AG04450 (cell line): ENCODE measurements at regions not wholly inside any gene's neighbourhood (a gene's known extent, or its start where the extent isn't known, plus 50 kb on each side); places are given as distances from the start of the nearest gene placed in this dataset.

ENCODE experiments used
- CTCF ChIA-PET: fragments of 300-600, 350-600 bp; formaldehyde crosslinking; extraction: SDS; loops from one replicate; lab custom pipeline; 2022; ENCODE audit warnings: antibody characterized with exemption, inconsistent platforms; lab: Charles Lee
- POLR2A ChIA-PET: fragments of 350-600 bp; formaldehyde crosslinking; extraction: SDS; loops from one replicate; lab custom pipeline; 2021; ENCODE audit warnings: antibody characterized with exemption, inconsistent platforms; lab: Yijun Ruan, JAX
- DNase-seq: peaks from one replicate; pipeline ENCODE4 v3.0.0-alpha.2; 2011; ENCODE audit warnings: low read depth, low spot score
- H3K27ac ChIP-seq: one replicate; pipeline ENCODE4 v1.5.1; 2012; ENCODE audit warnings: low read depth, low read length, control low read depth
- H3K27me3 ChIP-seq: one replicate; pipeline ENCODE4 v1.6.0; 2012; ENCODE audit warnings: low read length; ENCODE audit not compliant: control insufficient read depth, insufficient read depth
- H3K4me3 ChIP-seq: 2 replicates; pipeline ENCODE4 v1.5.1; 2011; ENCODE audit warnings: mild to moderate bottlenecking, low read depth, low read length, control low read depth
- H3K9me3 ChIP-seq: 2 replicates; pipeline ENCODE4 v1.5.1; 2012; ENCODE audit warnings: low read length; ENCODE audit not compliant: control insufficient read depth, insufficient read depth
- TF ChIP-seq, protein P1 (sequence below): IDR thresholded peaks from 2 replicates; pipeline ENCODE4 v1.5.1; 2011; ENCODE audit warnings: low read depth, low read length, control low read depth, inconsistent platforms

DNA sequence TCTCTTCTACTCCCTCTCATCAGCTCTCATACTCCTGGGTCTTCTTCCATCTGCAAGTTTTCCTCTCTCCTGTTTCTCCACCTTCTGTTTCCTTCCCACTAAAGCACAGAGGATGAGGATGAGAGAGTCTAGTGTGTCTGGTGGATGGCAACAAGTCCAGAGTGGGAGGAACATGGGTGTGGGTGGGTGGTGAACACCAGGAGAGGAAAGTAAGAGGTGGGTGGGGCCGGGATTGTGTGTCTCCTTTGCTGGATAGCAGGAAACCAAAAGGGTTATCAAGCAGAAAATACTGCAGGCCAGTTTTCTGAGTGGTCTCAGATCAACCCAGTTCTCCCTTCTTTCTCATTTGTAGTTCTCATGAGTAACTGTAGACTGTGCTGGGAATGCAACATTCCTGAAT is 52.9 kb upstream of the EPHB1 start:
- Histone ChIP-seq H3K9me3 (no peaks in the 10 kb centered on the region), H3K4me3 (no peak overlapping the region), H3K27me3 (no peaks in the 10 kb centered on the region), H3K27ac (no peak overlapping the region)
- ChIA-PET CTCF (no interaction called here), POLR2A (no interaction called here)
- TF ChIP-seq, protein P1, sequence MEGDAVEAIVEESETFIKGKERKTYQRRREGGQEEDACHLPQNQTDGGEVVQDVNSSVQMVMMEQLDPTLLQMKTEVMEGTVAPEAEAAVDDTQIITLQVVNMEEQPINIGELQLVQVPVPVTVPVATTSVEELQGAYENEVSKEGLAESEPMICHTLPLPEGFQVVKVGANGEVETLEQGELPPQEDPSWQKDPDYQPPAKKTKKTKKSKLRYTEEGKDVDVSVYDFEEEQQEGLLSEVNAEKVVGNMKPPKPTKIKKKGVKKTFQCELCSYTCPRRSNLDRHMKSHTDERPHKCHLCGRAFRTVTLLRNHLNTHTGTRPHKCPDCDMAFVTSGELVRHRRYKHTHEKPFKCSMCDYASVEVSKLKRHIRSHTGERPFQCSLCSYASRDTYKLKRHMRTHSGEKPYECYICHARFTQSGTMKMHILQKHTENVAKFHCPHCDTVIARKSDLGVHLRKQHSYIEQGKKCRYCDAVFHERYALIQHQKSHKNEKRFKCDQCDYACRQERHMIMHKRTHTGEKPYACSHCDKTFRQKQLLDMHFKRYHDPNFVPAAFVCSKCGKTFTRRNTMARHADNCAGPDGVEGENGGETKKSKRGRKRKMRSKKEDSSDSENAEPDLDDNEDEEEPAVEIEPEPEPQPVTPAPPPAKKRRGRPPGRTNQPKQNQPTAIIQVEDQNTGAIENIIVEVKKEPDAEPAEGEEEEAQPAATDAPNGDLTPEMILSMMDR = no peak
- DNase-seq = no peak

DNA sequence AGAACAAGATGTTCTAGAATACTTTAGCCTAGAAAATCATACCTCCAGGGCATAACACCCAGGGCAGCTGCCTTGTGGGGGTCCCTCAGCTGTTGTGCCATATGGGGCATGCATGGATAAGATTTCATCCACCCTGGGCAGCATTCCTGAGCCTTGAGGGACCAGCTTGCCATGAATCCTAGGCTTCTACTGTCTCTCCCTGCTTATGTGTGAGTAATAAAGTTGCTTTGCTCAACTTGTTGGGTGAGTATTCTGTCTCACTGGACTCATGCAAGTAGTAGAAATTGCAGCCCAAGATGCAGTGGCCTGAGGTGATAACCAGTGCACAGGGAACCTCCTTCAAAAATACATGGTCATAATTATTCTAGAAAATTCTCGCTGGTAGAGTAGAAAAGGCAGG is 52.1 kb upstream of the EPHB1 start:
- TF ChIP-seq, protein P1 = no peak
- no peak overlapping the region for H3K27ac ChIP-seq
- no peak overlapping the region for H3K4me3 ChIP-seq
- CTCF ChIA-PET = interaction anchor here (1.4 kb wide), 1 partner anchor 12 kb away, joined by 7 read pairs; no protein-coding TSS in a partner anchor
- no peaks in the 10 kb centered on the region for H3K9me3 ChIP-seq
- POLR2A ChIA-PET = no interaction called here
- peaks cover 2% of the 10 kb centered on the region for H3K27me3 ChIP-seq
- no peak for DNase-seq
